Effector memory CD8-positive, alpha-beta T cell (primary cell): ENCODE measurements at regions not wholly inside any gene's neighbourhood (a gene's known extent, or its start where the extent isn't known, plus 50 kb on each side); places are given as distances from the start of the nearest gene placed in this dataset.

Source experiments
- ATAC-seq: fragments of 150-1000 bp; cut with Tn5 transposase; replicated peaks from 2 replicates; pipeline ENCODE4 v1.10.0; 2021; ENCODE audit warnings: mild to moderate bottlenecking, moderate library complexity
- DNase-seq, 3 experiments: peaks; one replicate each; pipeline ENCODE4 v3.0.0; 2021
- H3K27ac Mint-ChIP-seq, 2 donors: one replicate each; pipeline ENCODE4 v1.8.0; 2022; ENCODE audit warnings: mild to moderate bottlenecking in 2 of 2, mixed read lengths in 2 of 2, moderate library complexity in 2 of 2
- H3K27me3 Mint-ChIP-seq, 2 donors: one replicate each; pipeline ENCODE4 v1.8.0; 2022; ENCODE audit warnings: mixed read lengths in 2 of 2
- H3K36me3 Mint-ChIP-seq: one replicate; pipeline ENCODE4 v1.8.0; 2022; ENCODE audit warnings: mild to moderate bottlenecking, moderate library complexity, mixed read lengths; ENCODE audit not compliant: insufficient read depth
- H3K4me1 Mint-ChIP-seq, 2 donors: one replicate each; pipeline ENCODE4 v1.8.0; 2022; ENCODE audit warnings: low read depth in 2 of 2, mixed read lengths in 2 of 2
- H3K4me3 Mint-ChIP-seq, 2 donors: one replicate each; pipeline ENCODE4 v1.8.0; 2022; ENCODE audit warnings: mild to moderate bottlenecking in 2 of 2, mixed read lengths in 2 of 2, moderate library complexity in 2 of 2
- H3K9me3 Mint-ChIP-seq, 2 donors: one replicate each; pipeline ENCODE4 v1.8.0; 2022; ENCODE audit warnings: mixed read lengths in 2 of 2

- Mint-ChIP-seq H3K27me3 (no peaks in the 10 kb centered on the region), H3K4me3 (no peak overlapping the region), H3K27ac (no peak overlapping the region), H3K4me1 (no peaks in the 10 kb centered on the region), H3K36me3 (no peaks in the 10 kb centered on the region), H3K9me3 (peaks cover 11 to 14% of the 10 kb centered on the region in 2 donors)
- DNase-seq (no peak), ATAC-seq (no peak)
Measured at GRCh38 chr21:40901691-40902090, 54.7 kb upstream of the DSCAM start.

GRCh38 chr21:40902299-40902698 lies 55.3 kb upstream of the DSCAM start:
- no peak for ATAC-seq
- no peak for DNase-seq
- no peak overlapping the region for H3K27ac Mint-ChIP-seq
- H3K4me3 Mint-ChIP-seq, result no peak overlapping the region
- no peaks in the 10 kb centered on the region for H3K36me3 Mint-ChIP-seq
- peaks cover 8% of the 10 kb centered on the region in 2 donors for H3K9me3 Mint-ChIP-seq
- H3K4me1 Mint-ChIP-seq, result no peaks in the 10 kb centered on the region
- H3K27me3 Mint-ChIP-seq, result no peaks in the 10 kb centered on the region

GRCh38 chr21:40902993-40903392 lies 56.0 kb upstream of the DSCAM start:
- H3K27ac Mint-ChIP-seq, result no peak overlapping the region
- H3K36me3 Mint-ChIP-seq, result no peaks in the 10 kb centered on the region

GRCh38 chr21:40905251-40905650 lies 58.3 kb upstream of the DSCAM start:
- Mint-ChIP-seq H3K27me3 (no peaks in the 10 kb centered on the region), H3K4me3 (no peak overlapping the region), H3K36me3 (no peaks in the 10 kb centered on the region), H3K4me1 (no peaks in the 10 kb centered on the region), H3K27ac (no peak overlapping the region), H3K9me3 (peaks cover 8 to 9% of the 10 kb centered on the region in 2 donors)
- DNase-seq (no peak), ATAC-seq (no peak)

More at GRCh38 chr21:40902993-40903392, 56.0 kb upstream of the DSCAM start:
- no peak for DNase-seq
- Mint-ChIP-seq H3K4me3 (no peak overlapping the region), H3K27me3 (no peaks in the 10 kb centered on the region), H3K9me3 (peaks cover 4 to 8% of the 10 kb centered on the region in 2 donors), H3K4me1 (no peaks in the 10 kb centered on the region)
- no peak for ATAC-seq

- Mint-ChIP-seq H3K27ac (no peak overlapping the region), H3K9me3 (peaks cover 14 to 23% of the 10 kb centered on the region in 2 donors), H3K4me3 (no peak overlapping the region), H3K36me3 (no peaks in the 10 kb centered on the region), H3K27me3 (no peaks in the 10 kb centered on the region), H3K4me1 (no peaks in the 10 kb centered on the region)
- DNase-seq (no peak), ATAC-seq (no peak)
Measured at GRCh38 chr21:40912375-40912774, 65.4 kb upstream of the DSCAM start.

- Mint-ChIP-seq H3K36me3 (no peaks in the 10 kb centered on the region), H3K4me3 (no peak overlapping the region), H3K27ac (no peak overlapping the region), H3K27me3 (no peaks in the 10 kb centered on the region), H3K4me1 (no peaks in the 10 kb centered on the region), H3K9me3 (peaks cover 10 to 22% of the 10 kb centered on the region in 2 donors)
- ATAC-seq (no peak), DNase-seq (no peak)
Measured at GRCh38 chr21:40915114-40915513, 68.2 kb upstream of the DSCAM start.

GRCh38 chr21:40923407-40923806 lies 76.4 kb upstream of the DSCAM start:
- no peak overlapping the region for H3K4me3 Mint-ChIP-seq
- DNase-seq, result no peak

GRCh38 chr21:40923901-40924300 lies 76.9 kb upstream of the DSCAM start:
- Mint-ChIP-seq H3K9me3 (peaks cover 5 to 11% of the 10 kb centered on the region in 2 donors), H3K27me3 (no peaks in the 10 kb centered on the region), H3K4me1 (no peaks in the 10 kb centered on the region), H3K36me3 (no peaks in the 10 kb centered on the region), H3K27ac (no peak overlapping the region), H3K4me3 (no peak overlapping the region)
- DNase-seq, result no peak
- ATAC-seq, result no peak

More at GRCh38 chr21:40923407-40923806, 76.4 kb upstream of the DSCAM start:
- no peaks in the 10 kb centered on the region for H3K4me1 Mint-ChIP-seq
- H3K36me3 Mint-ChIP-seq, result no peaks in the 10 kb centered on the region
- peaks cover 5 to 14% of the 10 kb centered on the region in 2 donors for H3K9me3 Mint-ChIP-seq
- H3K27ac Mint-ChIP-seq, result no peak overlapping the region
- H3K27me3 Mint-ChIP-seq, result no peaks in the 10 kb centered on the region
- ATAC-seq, result no peak

- Mint-ChIP-seq H3K4me1 (no peaks in the 10 kb centered on the region), H3K4me3 (no peak overlapping the region), H3K36me3 (no peaks in the 10 kb centered on the region), H3K27ac (no peak overlapping the region), H3K27me3 (no peaks in the 10 kb centered on the region), H3K9me3 (peaks cover 8 to 15% of the 10 kb centered on the region in 2 donors)
- DNase-seq (no peak), ATAC-seq (no peak)
Measured at GRCh38 chr21:40924641-40925040, 77.7 kb upstream of the DSCAM start.

GRCh38 chr21:40926238-40926637 lies 79.3 kb upstream of the DSCAM start:
- no peak overlapping the region for H3K4me3 Mint-ChIP-seq
- no peak overlapping the region for H3K27ac Mint-ChIP-seq
- no peak for DNase-seq
- H3K4me1 Mint-ChIP-seq, result no peaks in the 10 kb centered on the region
- no peaks in the 10 kb centered on the region for H3K27me3 Mint-ChIP-seq
- H3K36me3 Mint-ChIP-seq, result peaks cover 2% of the 10 kb centered on the region
- ATAC-seq, result no peak
- H3K9me3 Mint-ChIP-seq, result peaks cover 6 to 25% of the 10 kb centered on the region in 2 donors

GRCh38 chr21:40929833-40930232 lies 82.9 kb upstream of the DSCAM start:
- H3K4me1 Mint-ChIP-seq, result no peaks in the 10 kb centered on the region
- peaks cover 8 to 33% of the 10 kb centered on the region in 2 donors for H3K9me3 Mint-ChIP-seq
- DNase-seq, result no peak
- H3K27me3 Mint-ChIP-seq, result peaks cover 0 to 7% of the 10 kb centered on the region in 2 donors
- no peak overlapping the region for H3K27ac Mint-ChIP-seq
- H3K36me3 Mint-ChIP-seq, result peaks cover 2% of the 10 kb centered on the region
- no peak overlapping the region for H3K4me3 Mint-ChIP-seq
- no peak for ATAC-seq

- H3K4me1 Mint-ChIP-seq, result no peaks in the 10 kb centered on the region
- H3K9me3 Mint-ChIP-seq, result peaks cover 8 to 33% of the 10 kb centered on the region in 2 donors
- DNase-seq (no peak), ATAC-seq (no peak)
- H3K27ac Mint-ChIP-seq, result no peak overlapping the region
- no peak overlapping the region for H3K4me3 Mint-ChIP-seq
- peaks cover 2% of the 10 kb centered on the region for H3K36me3 Mint-ChIP-seq
- H3K27me3 Mint-ChIP-seq, result peaks cover 0 to 7% of the 10 kb centered on the region in 2 donors
Measured at GRCh38 chr21:40931197-40931596, 84.2 kb upstream of the DSCAM start.

- no peak for DNase-seq
- no peak overlapping the region for H3K4me3 Mint-ChIP-seq
- no peaks in the 10 kb centered on the region for H3K4me1 Mint-ChIP-seq
- H3K27me3 Mint-ChIP-seq, result peaks cover 0 to 7% of the 10 kb centered on the region in 2 donors
- H3K9me3 Mint-ChIP-seq, result peaks cover 4 to 19% of the 10 kb centered on the region in 2 donors
- no peak for ATAC-seq
- H3K36me3 Mint-ChIP-seq, result no peaks in the 10 kb centered on the region
- H3K27ac Mint-ChIP-seq, result no peak overlapping the region
Measured at GRCh38 chr21:40936178-40936577, 89.2 kb upstream of the DSCAM start.

GRCh38 chr21:40936771-40937261 lies 89.9 kb upstream of the DSCAM start:
- no peak overlapping the region for H3K4me3 Mint-ChIP-seq
- peaks cover 0 to 12% of the 10 kb centered on the region in 2 donors for H3K27me3 Mint-ChIP-seq
- no peak for DNase-seq
- H3K4me1 Mint-ChIP-seq, result no peaks in the 10 kb centered on the region
- no peak overlapping the region for H3K27ac Mint-ChIP-seq
- ATAC-seq, result no peak
- peaks cover 4 to 19% of the 10 kb centered on the region in 2 donors for H3K9me3 Mint-ChIP-seq
- no peaks in the 10 kb centered on the region for H3K36me3 Mint-ChIP-seq

GRCh38 chr21:40938078-40938477 lies 91.1 kb upstream of the DSCAM start:
- H3K9me3 Mint-ChIP-seq, result peaks cover 3 to 18% of the 10 kb centered on the region in 2 donors
- ATAC-seq (no peak), DNase-seq (no peak)
- H3K36me3 Mint-ChIP-seq, result no peaks in the 10 kb centered on the region
- no peak overlapping the region for H3K4me3 Mint-ChIP-seq
- H3K4me1 Mint-ChIP-seq, result no peaks in the 10 kb centered on the region
- H3K27me3 Mint-ChIP-seq, result peaks cover 0 to 12% of the 10 kb centered on the region in 2 donors
- H3K27ac Mint-ChIP-seq, result no peak overlapping the region
